ENCODE measurements at regions not wholly inside any gene's neighbourhood (a gene's known extent, or its start where the extent isn't known, plus 50 kb on each side); places are given as distances from the start of the nearest gene placed in this dataset.

GRCh38 chr1:238340989-238341388, 450.3 kb upstream of the ZP4 start:
- TF ChIP-seq CTCF (IDR thresholded peaks at IDR 0.05) (no peak), POLR2A (IDR thresholded peaks at IDR 0.05) (no peak)
